ENCODE measurements at regions not wholly inside any gene's neighbourhood (a gene's known extent, or its start where the extent isn't known, plus 50 kb on each side); places are given as distances from the start of the nearest gene placed in this dataset.

DNA sequence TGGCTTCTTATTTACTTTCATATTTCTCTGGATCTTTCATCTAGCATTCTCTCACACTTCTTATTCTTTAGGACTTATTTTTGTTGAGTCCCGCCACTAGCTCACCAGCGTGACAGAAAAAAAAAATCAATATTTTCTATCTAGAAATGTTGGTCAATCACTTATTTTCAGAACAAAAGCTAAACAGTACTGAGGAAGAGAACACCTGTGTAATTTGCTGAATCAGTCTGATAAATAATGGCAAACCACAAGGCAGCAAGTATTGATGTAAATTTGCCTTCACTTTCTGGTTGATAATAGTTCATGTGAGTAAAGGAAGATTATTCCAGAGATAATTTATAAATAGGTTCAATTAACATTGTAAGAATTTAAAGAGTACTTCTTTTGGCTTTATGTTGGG lies 179.2 kb downstream of the BCHE start:
- TF ChIP-seq, protein P1, sequence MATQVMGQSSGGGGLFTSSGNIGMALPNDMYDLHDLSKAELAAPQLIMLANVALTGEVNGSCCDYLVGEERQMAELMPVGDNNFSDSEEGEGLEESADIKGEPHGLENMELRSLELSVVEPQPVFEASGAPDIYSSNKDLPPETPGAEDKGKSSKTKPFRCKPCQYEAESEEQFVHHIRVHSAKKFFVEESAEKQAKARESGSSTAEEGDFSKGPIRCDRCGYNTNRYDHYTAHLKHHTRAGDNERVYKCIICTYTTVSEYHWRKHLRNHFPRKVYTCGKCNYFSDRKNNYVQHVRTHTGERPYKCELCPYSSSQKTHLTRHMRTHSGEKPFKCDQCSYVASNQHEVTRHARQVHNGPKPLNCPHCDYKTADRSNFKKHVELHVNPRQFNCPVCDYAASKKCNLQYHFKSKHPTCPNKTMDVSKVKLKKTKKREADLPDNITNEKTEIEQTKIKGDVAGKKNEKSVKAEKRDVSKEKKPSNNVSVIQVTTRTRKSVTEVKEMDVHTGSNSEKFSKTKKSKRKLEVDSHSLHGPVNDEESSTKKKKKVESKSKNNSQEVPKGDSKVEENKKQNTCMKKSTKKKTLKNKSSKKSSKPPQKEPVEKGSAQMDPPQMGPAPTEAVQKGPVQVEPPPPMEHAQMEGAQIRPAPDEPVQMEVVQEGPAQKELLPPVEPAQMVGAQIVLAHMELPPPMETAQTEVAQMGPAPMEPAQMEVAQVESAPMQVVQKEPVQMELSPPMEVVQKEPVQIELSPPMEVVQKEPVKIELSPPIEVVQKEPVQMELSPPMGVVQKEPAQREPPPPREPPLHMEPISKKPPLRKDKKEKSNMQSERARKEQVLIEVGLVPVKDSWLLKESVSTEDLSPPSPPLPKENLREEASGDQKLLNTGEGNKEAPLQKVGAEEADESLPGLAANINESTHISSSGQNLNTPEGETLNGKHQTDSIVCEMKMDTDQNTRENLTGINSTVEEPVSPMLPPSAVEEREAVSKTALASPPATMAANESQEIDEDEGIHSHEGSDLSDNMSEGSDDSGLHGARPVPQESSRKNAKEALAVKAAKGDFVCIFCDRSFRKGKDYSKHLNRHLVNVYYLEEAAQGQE (IDR thresholded peaks at IDR 0.05; ENCODE audit: low read depth) = no peak
- TF ChIP-seq FOXM1 (IDR thresholded peaks at IDR 0.05; ENCODE audit: borderline replicate concordance, low read depth) = no peak
- no peak for TF ChIP-seq CREB1 (IDR thresholded peaks at IDR 0.05; ENCODE audit: low read depth)
- no peak for TF ChIP-seq YY1 (IDR thresholded peaks at IDR 0.05; ENCODE audit: low read depth)
- no peak for TF ChIP-seq CEBPB (IDR thresholded peaks at IDR 0.05)
- TF ChIP-seq MAX (IDR thresholded peaks at IDR 0.05) = no peak
- TF ChIP-seq TEAD4 (IDR thresholded peaks at IDR 0.05) = no peak
- TF ChIP-seq, protein P2, sequence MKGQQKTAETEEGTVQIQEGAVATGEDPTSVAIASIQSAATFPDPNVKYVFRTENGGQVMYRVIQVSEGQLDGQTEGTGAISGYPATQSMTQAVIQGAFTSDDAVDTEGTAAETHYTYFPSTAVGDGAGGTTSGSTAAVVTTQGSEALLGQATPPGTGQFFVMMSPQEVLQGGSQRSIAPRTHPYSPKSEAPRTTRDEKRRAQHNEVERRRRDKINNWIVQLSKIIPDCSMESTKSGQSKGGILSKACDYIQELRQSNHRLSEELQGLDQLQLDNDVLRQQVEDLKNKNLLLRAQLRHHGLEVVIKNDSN (IDR thresholded peaks at IDR 0.05) = no peak
- no peak for TF ChIP-seq NFIC (IDR thresholded peaks at IDR 0.05)

All from Ishikawa (cell line).